Gastrocnemius medialis (tissue), 4 donors: ENCODE measurements at regions not wholly inside any gene's neighbourhood (a gene's known extent, or its start where the extent isn't known, plus 50 kb on each side); places are given as distances from the start of the nearest gene placed in this dataset.

ENCODE experiments used
- ATAC-seq, 2 donors: fragments of 150-250 bp; one replicate each; pipeline ENCODE4 v1.9.1; 2016
- DNase-seq, 2 donors: peaks; one replicate each; pipeline ENCODE4 v3.0.0-alpha.2; 2019
- H3K27ac ChIP-seq, 4 donors: fragments of 200-600 bp; sonication (generic); 1 replicate in 1 of 4; 2 replicates in 3 of 4; pipeline ENCODE4 v1.5.1; 2016 to 2018; ENCODE audit warnings: mild to moderate bottlenecking in 2 of 4, moderate library complexity in 1 of 4
- H3K27me3 ChIP-seq, 3 donors: fragments of 200-600 bp; sonication (generic) in 2 of 3; 1 replicate in 1 of 3; 2 replicates in 2 of 3; pipeline versions ENCODE4 v1.5.1 to v1.6.0; 2016 to 2019; ENCODE audit warnings: mild to moderate bottlenecking in 1 of 3, moderate library complexity in 1 of 3
- H3K36me3 ChIP-seq, 2 donors: fragments of 200-600 bp; sonication (generic) in 1 of 2; one replicate each; pipeline ENCODE4 v1.5.1; 2017 to 2018
- H3K4me1 ChIP-seq, 2 donors: fragments of 200-600 bp; sonication (generic) in 1 of 2; one replicate each; pipeline ENCODE4 v1.5.1; 2016 to 2017; ENCODE audit warnings: mild to moderate bottlenecking in 2 of 2
- H3K4me3 ChIP-seq, 4 donors: fragments of 200-600 bp; sonication (generic) in 3 of 4; 1 replicate in 1 of 4; 2 replicates in 3 of 4; pipeline ENCODE4 v1.5.1; 2016 to 2019; ENCODE audit warnings: mild to moderate bottlenecking in 2 of 4
- H3K9me3 ChIP-seq, 3 donors: fragments of 200-600 bp; sonication (generic) in 2 of 3; 1 replicate in 1 of 3; 2 replicates in 2 of 3; pipeline ENCODE4 v1.5.1; 2016 to 2019
- CTCF ChIP-seq, 5 experiments: fragments of 450-650 bp in 3 of 5; fragments of 200-600 bp in 2 of 5; sonication (generic) in 2 of 5; IDR thresholded peaks in 4 of 5; conservative IDR thresholded peaks in 1 of 5; 1 replicate in 4 of 5; 2 replicates in 1 of 5; pipeline ENCODE4 v1.5.1; 2016 to 2019; ENCODE audit warnings: antibody characterized with exemption in 5 of 5, mild to moderate bottlenecking in 3 of 5, moderate library complexity in 3 of 5
- POLR2A ChIP-seq, 2 donors: fragments of 450-650 bp; IDR thresholded peaks; one replicate each; pipeline ENCODE4 v1.6.1; 2017; ENCODE audit warnings: antibody characterized with exemption in 2 of 2, mild to moderate bottlenecking in 2 of 2, moderate library complexity in 2 of 2
- in situ Hi-C, 4 donors: fragments of 200-750 bp; cut with MboI; loops; one replicate each; pipeline versions ENCODE4 v1.15.0 to v1.8.0; 2017; ENCODE audit warnings: low sequenced_read_pairs in 4 of 4
- intact Hi-C: fragments of 100-400 bp; cut with DNase I; formaldehyde crosslinking; loops from one replicate; pipeline ENCODE4 v1.15.1; 2023; ENCODE audit warnings: low total_unique reads

GRCh38 chr1:181152892-181153633, 64.6 kb downstream of the IER5 start:
- peaks cover 48 to 55% of the 10 kb centered on the region in 2 donors for H3K4me1 ChIP-seq
- H3K4me3 ChIP-seq = no peak overlapping the region
- H3K27ac ChIP-seq = peak overlapping the region; percentile 93 to 99 (median 98)
- DNase-seq (peak; percentile 94 to 98), ATAC-seq (peak; percentile 78 to 79)
- in situ Hi-C loops (loop anchor here in 3 of 4 donors (10.0 to 25.0 kb wide), 3 partner anchors 266 to 641 kb away; partner anchors contain the start of gene ACBD6 (in 2 of the 3)), intact Hi-C loops (loop anchor here (1.0 to 5.0 kb wide), 5 partner anchors 41 to 196 kb away; partner anchors contain the start of gene IER5)
- no peaks in the 10 kb centered on the region for H3K27me3 ChIP-seq
- TF ChIP-seq CTCF (IDR thresholded peaks at IDR 0.05 in 4 of 5, conservative IDR thresholded peaks at IDR 0.05 in 1 of 5) (peak in 4 of 5 experiments; percentile 41 to 57 (median 42)), POLR2A (IDR thresholded peaks at IDR 0.05) (peak; percentile 66 to 85)
- H3K36me3 ChIP-seq = no peaks in the 10 kb centered on the region
- no peaks in the 10 kb centered on the region for H3K9me3 ChIP-seq

- Histone ChIP-seq H3K4me3 (no peak overlapping the region), H3K27ac (peak overlapping the region; percentile 93 to 99 (median 98)), H3K36me3 (no peaks in the 10 kb centered on the region), H3K4me1 (peaks cover 43 to 50% of the 10 kb centered on the region in 2 donors), H3K27me3 (no peaks in the 10 kb centered on the region), H3K9me3 (no peaks in the 10 kb centered on the region)
- TF ChIP-seq POLR2A (IDR thresholded peaks at IDR 0.05) (no peak), CTCF (IDR thresholded peaks at IDR 0.05 in 4 of 5, conservative IDR thresholded peaks at IDR 0.05 in 1 of 5) (no peak)
- intact Hi-C loops = loop anchor here (1.0 to 5.0 kb wide), 3 partner anchors 92 to 196 kb away; no protein-coding TSS in a partner anchor
- in situ Hi-C loops = loop anchor here in 3 of 4 donors (10.0 to 25.0 kb wide), 3 partner anchors 266 to 641 kb away; partner anchors contain the start of gene ACBD6 (in 2 of the 3)
- ATAC-seq = no peak
- no peak for DNase-seq
Observed at GRCh38 chr1:181153634-181153961, 65.1 kb downstream of the IER5 start.

- Histone ChIP-seq H3K36me3 (no peaks in the 10 kb centered on the region), H3K27me3 (no peaks in the 10 kb centered on the region), H3K4me3 (no peak overlapping the region), H3K9me3 (no peaks in the 10 kb centered on the region), H3K4me1 (peaks cover 36 to 42% of the 10 kb centered on the region in 2 donors), H3K27ac (peak overlapping the region in 3 of 4 donors; percentile 17 to 99 (median 97))
- TF ChIP-seq CTCF (IDR thresholded peaks at IDR 0.05 in 4 of 5, conservative IDR thresholded peaks at IDR 0.05 in 1 of 5) (no peak), POLR2A (IDR thresholded peaks at IDR 0.05) (no peak)
- in situ Hi-C loops (loop anchor here in 3 of 4 donors (10.0 to 25.0 kb wide), 3 partner anchors 268 to 643 kb away; partner anchors contain the start of gene ACBD6 (in 2 of the 3)), intact Hi-C loops (no loop called here)
- ATAC-seq (no peak), DNase-seq (no peak)
Observed at GRCh38 chr1:181155339-181155738, 66.8 kb downstream of the IER5 start.

- no peak overlapping the region for H3K4me3 ChIP-seq
- in situ Hi-C loops = loop anchor here (10.0 to 25.0 kb wide), 4 partner anchors 272 to 647 kb away; partner anchors contain the start of gene ACBD6 (in 2 of the 4)
Observed at GRCh38 chr1:181159451-181160140, 71.1 kb downstream of the IER5 start.

More at GRCh38 chr1:181159451-181160140, 71.1 kb downstream of the IER5 start:
- intact Hi-C loops = loop anchor here (10.0 kb wide), 2 partner anchors 525 to 655 kb away; partner anchors contain the start of genes ACBD6 and XPR1
- ATAC-seq = peak in 1 of 2 donors; percentile 41
- peaks cover 0 to 12% (median 0%) of the 10 kb centered on the region in 3 donors for H3K9me3 ChIP-seq
- no peak for DNase-seq
- H3K27ac ChIP-seq = no peak overlapping the region
- no peaks in the 10 kb centered on the region for H3K27me3 ChIP-seq
- peaks cover 0 to 6% of the 10 kb centered on the region in 2 donors for H3K4me1 ChIP-seq
- TF ChIP-seq POLR2A (IDR thresholded peaks at IDR 0.05) = no peak
- TF ChIP-seq CTCF (IDR thresholded peaks at IDR 0.05 in 4 of 5, conservative IDR thresholded peaks at IDR 0.05 in 1 of 5) = no peak
- no peaks in the 10 kb centered on the region for H3K36me3 ChIP-seq
